SH-SY5Y (cell line): ENCODE measurements at regions not wholly inside any gene's neighbourhood (a gene's known extent, or its start where the extent isn't known, plus 50 kb on each side); places are given as distances from the start of the nearest gene placed in this dataset.

Experiments
- GATA2 ChIP-seq: IDR thresholded peaks from 2 replicates; pipeline ENCODE4 v1.6.1; 2011; ENCODE audit warnings: mild to moderate bottlenecking, low read depth, low read length
- GATA3 ChIP-seq: IDR thresholded peaks from 2 replicates; pipeline ENCODE4 v1.6.1; 2011; ENCODE audit warnings: low read depth, mild to moderate bottlenecking, low read length, moderate library complexity

DNA sequence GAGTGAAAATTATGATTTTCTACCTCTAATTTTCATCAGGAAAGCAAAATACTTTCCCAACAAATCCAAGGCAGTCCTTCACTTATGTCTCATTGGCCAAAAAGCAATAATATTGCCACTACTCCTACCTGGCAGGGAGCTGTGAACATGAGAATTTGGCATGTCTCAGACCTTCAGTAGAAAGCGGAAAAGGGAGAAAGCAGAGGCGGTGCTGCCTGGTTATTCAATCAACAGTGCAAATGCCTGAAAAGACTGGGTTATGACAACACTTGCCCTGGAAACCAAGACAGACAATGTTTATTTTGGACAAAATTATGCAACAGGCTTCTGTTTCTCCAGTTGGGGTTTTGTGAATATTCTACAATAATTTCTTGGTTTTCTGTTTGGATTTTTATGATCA, 194.4 kb downstream of the TAF11L14 start:
- TF ChIP-seq GATA2 (no peak), GATA3 (no peak)

DNA sequence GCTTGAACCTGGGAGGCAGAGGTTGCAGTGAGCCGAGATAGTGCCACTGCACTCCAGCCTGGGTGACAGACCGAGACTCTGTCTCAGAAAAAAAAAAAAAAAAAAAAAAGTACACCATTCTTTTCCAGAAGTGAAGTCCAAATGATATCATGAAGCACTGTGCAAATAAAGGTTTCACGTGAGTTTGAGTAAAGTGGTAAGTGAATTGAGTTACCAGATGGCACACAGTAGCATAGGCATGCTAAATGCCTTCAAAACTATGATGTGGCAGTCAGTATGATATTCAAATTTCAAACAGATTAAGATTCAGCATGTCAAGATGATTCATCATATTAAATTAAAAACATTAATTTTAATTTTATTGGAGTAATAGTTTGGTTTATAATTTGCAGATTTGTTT, 195.2 kb downstream of the TAF11L14 start:
- TF ChIP-seq GATA3 (no peak), GATA2 (no peak)

GRCh38 chr5:17831279-17831678, 197.0 kb downstream of the TAF11L14 start:
- no peak for TF ChIP-seq GATA3
- no peak for TF ChIP-seq GATA2

GRCh38 chr5:17832949-17833745, 198.9 kb downstream of the TAF11L14 start:
- TF ChIP-seq GATA2 (no peak), GATA3 (no peak)

GRCh38 chr5:17837757-17838156, 203.5 kb downstream of the TAF11L14 start:
- TF ChIP-seq GATA2: no peak
- no peak for TF ChIP-seq GATA3

- no peak for TF ChIP-seq GATA3
- TF ChIP-seq GATA2: no peak
These were observed 204.2 kb downstream of the TAF11L14 start for GRCh38 chr5:17838469-17838868.

- TF ChIP-seq GATA2 (no peak), GATA3 (no peak)
These were observed 205.6 kb downstream of the TAF11L14 start for GRCh38 chr5:17839848-17840247.

DNA sequence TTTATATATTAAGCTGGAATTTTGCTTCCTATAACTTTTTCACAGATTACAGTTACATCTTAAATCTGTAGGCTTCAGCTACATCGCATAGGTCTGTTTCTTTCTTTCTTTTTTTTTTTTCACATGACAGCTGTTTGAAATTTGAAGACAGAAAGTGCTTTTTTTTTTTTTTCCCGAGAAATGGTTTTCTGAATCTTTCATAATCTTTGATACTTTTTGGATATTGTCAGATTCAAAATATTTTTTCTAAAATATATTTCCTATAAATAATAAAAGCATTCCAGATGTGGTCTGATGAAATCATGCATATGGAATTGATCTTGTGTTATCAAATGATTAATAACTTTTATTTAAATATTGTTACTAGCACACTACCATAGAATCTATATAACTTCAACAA, 212.2 kb downstream of the TAF11L14 start:
- TF ChIP-seq GATA2 (no peak), GATA3 (no peak)

DNA sequence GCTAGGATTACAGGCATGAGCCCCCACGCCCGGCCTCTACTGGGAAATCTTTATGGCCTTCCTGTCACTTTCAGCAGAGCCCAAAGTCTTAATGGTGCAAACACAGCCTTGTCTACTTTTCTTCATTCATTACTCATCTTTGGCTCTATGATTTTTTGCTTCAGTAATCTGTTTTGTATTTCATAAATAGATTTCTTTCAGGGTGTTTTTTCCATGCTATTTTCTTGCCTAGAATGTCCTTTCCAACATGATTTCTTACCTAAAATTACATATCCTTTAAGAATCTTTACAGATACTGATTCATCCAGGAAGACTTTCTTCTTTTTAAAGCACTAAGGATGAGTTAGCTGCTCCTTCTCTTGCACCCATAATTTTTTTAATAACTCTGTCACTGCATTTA, 213.0 kb downstream of the TAF11L14 start:
- TF ChIP-seq GATA3: no peak
- TF ChIP-seq GATA2: no peak

- TF ChIP-seq GATA3: no peak
- TF ChIP-seq GATA2: no peak
These were observed 217.9 kb downstream of the TAF11L14 start for GRCh38 chr5:17852111-17852510.

GRCh38 chr5:17852740-17853139, 218.5 kb downstream of the TAF11L14 start:
- no peak for TF ChIP-seq GATA3
- TF ChIP-seq GATA2: no peak

DNA sequence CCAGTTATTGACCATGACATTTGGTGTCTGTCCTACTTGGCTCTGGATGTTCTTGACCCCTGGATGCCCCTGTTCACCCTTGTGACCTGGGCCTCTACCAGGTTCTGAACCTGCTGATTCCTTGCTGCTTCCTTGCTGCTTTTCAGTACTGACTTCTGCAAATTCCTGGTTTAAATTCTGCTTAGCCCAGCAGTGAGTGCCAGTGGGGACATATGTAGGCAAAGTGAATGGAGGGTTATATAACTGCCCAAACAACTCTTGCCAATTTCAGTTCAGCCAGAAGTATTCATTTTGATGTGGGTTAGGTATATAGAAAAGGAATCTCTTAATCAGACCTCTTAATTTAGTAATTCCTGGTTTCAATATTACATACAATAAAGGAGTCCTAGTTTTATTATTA, 220.6 kb downstream of the TAF11L14 start:
- TF ChIP-seq GATA2 (no peak), GATA3 (no peak)

- TF ChIP-seq GATA3 (no peak), GATA2 (no peak)
These were observed 226.5 kb downstream of the TAF11L14 start for GRCh38 chr5:17860660-17861315.

GRCh38 chr5:17872204-17872603, 237.9 kb downstream of the TAF11L14 start:
- TF ChIP-seq GATA3: no peak
- TF ChIP-seq GATA2: no peak

DNA sequence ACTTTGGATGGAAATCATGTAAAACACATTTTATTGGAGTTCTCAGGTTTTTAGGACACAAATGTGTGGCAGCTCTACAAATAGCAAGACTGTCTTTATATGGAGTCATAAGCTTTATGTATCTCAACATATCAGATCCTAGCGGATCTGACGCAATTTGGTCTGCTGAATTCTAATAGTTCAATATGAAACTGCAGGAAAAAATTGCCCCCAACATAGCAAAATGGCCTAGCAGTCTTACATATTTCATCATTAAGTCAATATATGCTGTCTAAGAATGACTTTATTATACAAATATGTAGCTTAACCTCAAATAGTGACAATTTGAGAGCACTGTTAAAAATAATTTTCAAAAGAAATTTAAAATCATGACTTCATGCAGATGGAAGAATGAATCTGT, 244.3 kb downstream of the TAF11L14 start:
- TF ChIP-seq GATA3: no peak
- TF ChIP-seq GATA2: no peak

- TF ChIP-seq GATA2 (no peak), GATA3 (no peak)
These were observed 245.0 kb downstream of the TAF11L14 start for GRCh38 chr5:17879276-17879675.
